Transverse colon (tissue), 3 donors: ENCODE measurements at regions not wholly inside any gene's neighbourhood (a gene's known extent, or its start where the extent isn't known, plus 50 kb on each side); places are given as distances from the start of the nearest gene placed in this dataset.

ENCODE experiments used
- CTCF ChIP-seq, 5 experiments: fragments of 200-600 bp in 3 of 5; fragments of 450-650 bp in 2 of 5; sonication (generic) in 3 of 5; IDR thresholded peaks; 1 replicate in 2 of 5; 2 replicates in 3 of 5; pipeline ENCODE4 v1.5.1; 2016 to 2017; ENCODE audit warnings: antibody characterized with exemption in 5 of 5, inconsistent platforms in 3 of 5, mild to moderate bottlenecking in 2 of 5, moderate library complexity in 1 of 5
- EP300 ChIP-seq: sonication (generic); formaldehyde crosslinking; IDR thresholded peaks from one replicate; pipeline ENCODE4 v1.6.1; 2017; ENCODE audit warnings: antibody characterized with exemption, low read depth
- POLR2A ChIP-seq: fragments of 450-650 bp; IDR thresholded peaks from one replicate; pipeline ENCODE4 v1.6.1; 2016; ENCODE audit warnings: antibody characterized with exemption, mild to moderate bottlenecking, moderate library complexity

GRCh38 chr4:3834186-3834662 lies 68.0 kb downstream of the ADRA2C start:
- TF ChIP-seq CTCF (IDR thresholded peaks at IDR 0.05) (no peak), POLR2A (no peak), EP300 (no peak)
